MCF 10A (cell line): ENCODE measurements at regions not wholly inside any gene's neighbourhood (a gene's known extent, or its start where the extent isn't known, plus 50 kb on each side); places are given as distances from the start of the nearest gene placed in this dataset.

ENCODE experiments used
- BruUV-seq: library from RNA; stranded (reverse); fragments of 400-500 nt; replicated peaks from 2 replicates; lab custom pipeline; 2021; lab: Mats Ljungman, UMichigan
- CTCF ChIA-PET: fragments of 300-600 bp; sonication (Branson Sonifier 250); formaldehyde crosslinking; extraction: SDS; loops from one replicate; lab custom pipeline; 2021; ENCODE audit warnings: antibody characterized with exemption, inconsistent platforms; lab: Yijun Ruan, JAX
- POLR2A ChIA-PET: fragments of 300-600, 350-650 bp; sonication (Branson Sonifier 250); formaldehyde crosslinking; extraction: SDS; loops from one replicate; lab custom pipeline; 2020; ENCODE audit warnings: antibody characterized with exemption, inconsistent platforms; lab: Yijun Ruan, JAX
- DNase-seq: peaks from one replicate; pipeline ENCODE4 v3.0.0-alpha.2; 2018; ENCODE audit not compliant: unreplicated experiment
- H3K27ac Mint-ChIP-seq: one replicate; pipeline ENCODE4 v1.8.0; 2022; ENCODE audit warnings: mild to moderate bottlenecking, low read depth, mixed read lengths; ENCODE audit not compliant: unreplicated experiment
- H3K27me3 Mint-ChIP-seq: one replicate; pipeline ENCODE4 v1.8.0; 2022; ENCODE audit warnings: mixed read lengths; ENCODE audit not compliant: insufficient read depth, unreplicated experiment
- H3K36me3 Mint-ChIP-seq: one replicate; pipeline ENCODE4 v1.8.0; 2022; ENCODE audit warnings: mild to moderate bottlenecking, moderate library complexity, mixed read lengths; ENCODE audit not compliant: insufficient read depth, unreplicated experiment
- H3K4me1 Mint-ChIP-seq: one replicate; pipeline ENCODE4 v1.8.0; 2022; ENCODE audit warnings: mixed read lengths; ENCODE audit not compliant: insufficient read depth, unreplicated experiment
- H3K4me3 Mint-ChIP-seq: one replicate; pipeline ENCODE4 v1.8.0; 2022; ENCODE audit warnings: mild to moderate bottlenecking, moderate library complexity, mixed read lengths; ENCODE audit not compliant: unreplicated experiment
- H3K9me3 Mint-ChIP-seq: one replicate; pipeline ENCODE4 v1.8.0; 2022; ENCODE audit warnings: mixed read lengths; ENCODE audit not compliant: unreplicated experiment
- CTCF ChIP-seq: fragments of 200-600 bp; IDR thresholded peaks from one replicate; pipeline ENCODE4 v1.8.0; 2022; ENCODE audit warnings: antibody characterized with exemption, mild to moderate bottlenecking; ENCODE audit not compliant: unreplicated experiment
- intact Hi-C: fragments of 100-400 bp; cut with micrococcal nuclease; formaldehyde crosslinking; loops from 2 replicates; pipeline ENCODE4 v1.14.1; 2022

GRCh38 chr4:114296126-114296525, 302.5 kb upstream of the UGT8 start:
- no peaks in the 10 kb centered on the region for H3K4me1 Mint-ChIP-seq
- intact Hi-C loops = no loop called here
- no peaks in the 10 kb centered on the region for H3K36me3 Mint-ChIP-seq
- ChIA-PET POLR2A (no interaction called here), CTCF (interaction anchor here (0.6 to 0.7 kb wide), 2 partner anchors 9 to 1522 kb away, joined by 3 to 4 read pairs; no protein-coding TSS in a partner anchor)
- TF ChIP-seq CTCF = no peak
- no peak for DNase-seq
- no peaks in the 10 kb centered on the region for H3K9me3 Mint-ChIP-seq
- H3K27ac Mint-ChIP-seq = no peak overlapping the region
- H3K4me3 Mint-ChIP-seq = no peak overlapping the region
- BruUV-seq = no TSS peak
- H3K27me3 Mint-ChIP-seq = no peaks in the 10 kb centered on the region

GRCh38 chr4:114302472-114302871, 296.1 kb upstream of the UGT8 start:
- intact Hi-C loops = no loop called here
- CTCF ChIA-PET = no interaction called here
- POLR2A ChIA-PET = interaction anchor here (1.0 kb wide), 1 partner anchor 36 kb away, joined by 3 read pairs; no protein-coding TSS in a partner anchor
- no peaks in the 10 kb centered on the region for H3K27me3 Mint-ChIP-seq
- no peak overlapping the region for H3K4me3 Mint-ChIP-seq
- TF ChIP-seq CTCF = no peak
- H3K9me3 Mint-ChIP-seq = no peaks in the 10 kb centered on the region
- DNase-seq = no peak
- H3K27ac Mint-ChIP-seq = no peak overlapping the region
- no peaks in the 10 kb centered on the region for H3K4me1 Mint-ChIP-seq
- no TSS peak for BruUV-seq
- H3K36me3 Mint-ChIP-seq = no peaks in the 10 kb centered on the region

- BruUV-seq = no TSS peak
- Mint-ChIP-seq H3K36me3 (no peaks in the 10 kb centered on the region), H3K4me1 (no peaks in the 10 kb centered on the region), H3K9me3 (no peaks in the 10 kb centered on the region), H3K4me3 (no peak overlapping the region), H3K27me3 (no peaks in the 10 kb centered on the region), H3K27ac (no peak overlapping the region)
- ChIA-PET POLR2A (no interaction called here), CTCF (no interaction called here)
- intact Hi-C loops = no loop called here
- no peak for DNase-seq
- TF ChIP-seq CTCF = no peak
Measured at GRCh38 chr4:114304046-114304445, 294.6 kb upstream of the UGT8 start.

GRCh38 chr4:114304567-114304966, 294.0 kb upstream of the UGT8 start:
- no peak for TF ChIP-seq CTCF
- Mint-ChIP-seq H3K27ac (no peak overlapping the region), H3K27me3 (no peaks in the 10 kb centered on the region), H3K4me1 (no peaks in the 10 kb centered on the region), H3K4me3 (no peak overlapping the region), H3K9me3 (no peaks in the 10 kb centered on the region), H3K36me3 (no peaks in the 10 kb centered on the region)
- ChIA-PET CTCF (interaction anchor here (0.6 kb wide), 1 partner anchor 9 kb away, joined by 3 read pairs; no protein-coding TSS in a partner anchor), POLR2A (no interaction called here)
- intact Hi-C loops = no loop called here
- DNase-seq = no peak
- no TSS peak for BruUV-seq
